ENCODE measurements at regions not wholly inside any gene's neighbourhood (a gene's known extent, or its start where the extent isn't known, plus 50 kb on each side); places are given as distances from the start of the nearest gene placed in this dataset.

DNA sequence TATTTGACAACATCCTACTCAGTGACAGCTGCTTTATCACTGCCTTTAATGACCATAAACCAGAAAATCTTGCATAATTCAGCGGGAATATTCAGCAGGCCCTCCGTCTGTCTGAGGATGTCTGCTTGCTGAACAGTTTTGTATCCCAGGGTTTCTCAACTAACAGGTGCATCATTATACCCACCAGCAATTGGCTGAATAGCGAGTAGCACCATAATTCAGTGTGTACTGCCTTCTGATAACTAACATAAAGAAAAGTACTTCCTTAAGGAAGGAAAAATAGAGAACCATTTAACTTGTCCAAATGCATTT lies 680.1 kb downstream of the GALC start:
- Histone ChIP-seq H3K4me3 (ENCODE audit: low read depth in 2 of 2, low read length in 2 of 2) (no peak overlapping the region), H3K27ac (ENCODE audit: low read length) (no peak overlapping the region), H3K36me3 (ENCODE audit: control insufficient read depth, insufficient read depth, low read length) (no peaks in the 10 kb centered on the region), H3K4me1 (ENCODE audit: control insufficient read depth, insufficient read depth, low read length) (no peaks in the 10 kb centered on the region), H3K9me3 (ENCODE audit: control insufficient read depth, insufficient read depth, low read depth, low read length) (no peaks in the 10 kb centered on the region), H3K27me3 (ENCODE audit: control insufficient read depth, insufficient read depth, low read length) (no peaks in the 10 kb centered on the region)
- ATAC-seq (no peak), DNase-seq (ENCODE audit: low read depth, low spot score) (no peak)
- POLR2A ChIA-PET: no interaction called here
- TF ChIP-seq REST (IDR thresholded peaks at IDR 0.05; ENCODE audit: insufficient read depth in 1 of 2, low read depth in 2 of 2, low read length in 1 of 2) (no peak), POLR2AphosphoS5 (IDR thresholded peaks at IDR 0.05; ENCODE audit: low read depth, low read length) (no peak), TCF7L2 (IDR thresholded peaks at IDR 0.05; ENCODE audit: low read depth, low read length) (no peak), SIN3A (IDR thresholded peaks at IDR 0.05; ENCODE audit: borderline replicate concordance, insufficient read depth, low read depth, low read length) (no peak)
- TF ChIP-seq, protein P1, sequence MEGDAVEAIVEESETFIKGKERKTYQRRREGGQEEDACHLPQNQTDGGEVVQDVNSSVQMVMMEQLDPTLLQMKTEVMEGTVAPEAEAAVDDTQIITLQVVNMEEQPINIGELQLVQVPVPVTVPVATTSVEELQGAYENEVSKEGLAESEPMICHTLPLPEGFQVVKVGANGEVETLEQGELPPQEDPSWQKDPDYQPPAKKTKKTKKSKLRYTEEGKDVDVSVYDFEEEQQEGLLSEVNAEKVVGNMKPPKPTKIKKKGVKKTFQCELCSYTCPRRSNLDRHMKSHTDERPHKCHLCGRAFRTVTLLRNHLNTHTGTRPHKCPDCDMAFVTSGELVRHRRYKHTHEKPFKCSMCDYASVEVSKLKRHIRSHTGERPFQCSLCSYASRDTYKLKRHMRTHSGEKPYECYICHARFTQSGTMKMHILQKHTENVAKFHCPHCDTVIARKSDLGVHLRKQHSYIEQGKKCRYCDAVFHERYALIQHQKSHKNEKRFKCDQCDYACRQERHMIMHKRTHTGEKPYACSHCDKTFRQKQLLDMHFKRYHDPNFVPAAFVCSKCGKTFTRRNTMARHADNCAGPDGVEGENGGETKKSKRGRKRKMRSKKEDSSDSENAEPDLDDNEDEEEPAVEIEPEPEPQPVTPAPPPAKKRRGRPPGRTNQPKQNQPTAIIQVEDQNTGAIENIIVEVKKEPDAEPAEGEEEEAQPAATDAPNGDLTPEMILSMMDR (IDR thresholded peaks at IDR 0.05): no peak
- BruUV-seq (replicated peaks): no TSS peak
- CTCF ChIA-PET: no interaction called here
- intact Hi-C loops (cut with micrococcal nuclease; ENCODE audit: unreplicated experiment) (no loop called here), in situ Hi-C loops (cut with HindIII; ENCODE audit: low pct_unique_long_range_greater_than_20kb, low sequenced_read_pairs) (no loop called here)

DNA sequence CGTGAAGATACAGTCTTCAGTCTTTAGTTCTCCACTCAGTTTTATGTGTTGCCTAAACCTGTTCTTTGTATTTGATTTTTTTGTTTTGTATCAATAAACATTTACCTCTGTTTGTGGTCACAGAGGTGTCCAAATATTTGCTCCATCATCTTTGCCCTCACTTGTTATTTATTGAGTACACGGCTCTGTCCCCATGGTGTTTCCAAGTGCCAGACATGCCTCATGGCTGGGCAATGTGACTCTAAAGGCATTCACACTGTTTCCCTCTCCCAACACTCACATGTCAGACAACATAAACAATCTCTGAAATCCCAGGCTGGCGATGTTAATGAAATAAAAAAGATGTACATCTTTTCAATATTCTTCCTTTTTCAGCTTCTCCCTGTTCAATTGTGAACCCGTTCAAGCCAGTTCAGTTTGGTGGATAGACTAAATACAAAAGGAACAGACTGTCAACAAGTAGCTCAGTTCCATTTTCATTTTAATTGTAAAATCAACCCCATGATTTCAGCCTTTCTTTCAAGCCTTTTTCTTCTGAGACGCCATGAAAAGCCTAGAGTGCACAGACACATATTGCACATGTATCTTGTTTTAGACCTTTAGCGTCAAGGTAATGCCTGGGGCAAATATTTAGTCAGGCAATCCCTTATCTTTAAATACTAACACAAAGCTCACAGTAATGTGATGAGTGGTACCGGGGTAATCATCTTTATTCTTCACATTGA lies 680.7 kb downstream of the GALC start:
- Histone ChIP-seq H3K36me3 (ENCODE audit: control insufficient read depth, insufficient read depth, low read length) (no peaks in the 10 kb centered on the region), H3K27me3 (ENCODE audit: control insufficient read depth, insufficient read depth, low read length) (no peaks in the 10 kb centered on the region), H3K9me3 (ENCODE audit: control insufficient read depth, insufficient read depth, low read depth, low read length) (no peaks in the 10 kb centered on the region), H3K4me3 (ENCODE audit: low read depth in 2 of 2, low read length in 2 of 2) (no peak overlapping the region), H3K27ac (ENCODE audit: low read length) (no peak overlapping the region), H3K4me1 (ENCODE audit: control insufficient read depth, insufficient read depth, low read length) (no peaks in the 10 kb centered on the region)
- ATAC-seq (no peak), DNase-seq (ENCODE audit: low read depth, low spot score) (no peak)
- ChIA-PET POLR2A (no interaction called here), CTCF (no interaction called here)
- intact Hi-C loops (cut with micrococcal nuclease; ENCODE audit: unreplicated experiment) (no loop called here), in situ Hi-C loops (cut with HindIII; ENCODE audit: low pct_unique_long_range_greater_than_20kb, low sequenced_read_pairs) (no loop called here)
- no TSS peak for BruUV-seq (replicated peaks)
- TF ChIP-seq SIN3A (IDR thresholded peaks at IDR 0.05; ENCODE audit: borderline replicate concordance, insufficient read depth, low read depth, low read length) (no peak), REST (IDR thresholded peaks at IDR 0.05; ENCODE audit: insufficient read depth in 1 of 2, low read depth in 2 of 2, low read length in 1 of 2) (no peak), TCF7L2 (IDR thresholded peaks at IDR 0.05; ENCODE audit: low read depth, low read length) (no peak), POLR2AphosphoS5 (IDR thresholded peaks at IDR 0.05; ENCODE audit: low read depth, low read length) (no peak)
- TF ChIP-seq, protein P1 (IDR thresholded peaks at IDR 0.05): no peak

Measured in Panc1 (cell line).